NCI-H187 (cell line): ENCODE measurements at regions not wholly inside any gene's neighbourhood (a gene's known extent, or its start where the extent isn't known, plus 50 kb on each side); places are given as distances from the start of the nearest gene placed in this dataset.
A peak's percentile ranks its signal among the peaks of the same experiment; 100 is the strongest.

Experiments used
- DNase-seq, 2 experiments: peaks; one replicate each; lab custom pipeline; 2025; lab: John Stamatoyannopoulos, UW

- no peak for DNase-seq
These were observed 183.6 kb downstream of the SEC16B start for GRCh38 chr1:177786176-177786745.

GRCh38 chr1:177784936-177785335, 184.9 kb downstream of the SEC16B start:
- DNase-seq = no peak

GRCh38 chr1:177784409-177784808, 185.4 kb downstream of the SEC16B start:
- DNase-seq = no peak

- DNase-seq = no peak
These were observed 186.8 kb downstream of the SEC16B start for GRCh38 chr1:177783051-177783450.

GRCh38 chr1:177780096-177780700, 189.7 kb downstream of the SEC16B start:
- peak; percentile 25 to 53 for DNase-seq

GRCh38 chr1:177779166-177779965, 190.5 kb downstream of the SEC16B start:
- DNase-seq = no peak

GRCh38 chr1:177775924-177776323, 193.9 kb downstream of the SEC16B start:
- no peak for DNase-seq

GRCh38 chr1:177772386-177772960, 197.4 kb downstream of the SEC16B start:
- no peak for DNase-seq

GRCh38 chr1:177771688-177772087, 198.2 kb downstream of the SEC16B start:
- no peak for DNase-seq

GRCh38 chr1:177770096-177770495, 199.8 kb downstream of the SEC16B start:
- DNase-seq = peak; percentile 88 to 94

GRCh38 chr1:177755851-177756560, 213.9 kb downstream of the SEC16B start:
- DNase-seq = no peak

- no peak for DNase-seq
These were observed 215.3 kb downstream of the SEC16B start for GRCh38 chr1:177754603-177755002.

- DNase-seq = no peak
These were observed 216.2 kb downstream of the SEC16B start for GRCh38 chr1:177753655-177754054.

GRCh38 chr1:177748080-177748801, 221.6 kb downstream of the SEC16B start:
- no peak for DNase-seq

GRCh38 chr1:177746155-177746554, 223.7 kb downstream of the SEC16B start:
- no peak for DNase-seq

- no peak for DNase-seq
These were observed 225.0 kb downstream of the SEC16B start for GRCh38 chr1:177744906-177745305.

GRCh38 chr1:177741476-177741875, 228.4 kb downstream of the SEC16B start:
- DNase-seq = no peak

GRCh38 chr1:177739780-177740179, 230.1 kb downstream of the SEC16B start:
- no peak for DNase-seq

- DNase-seq = no peak
These were observed 232.4 kb downstream of the SEC16B start for GRCh38 chr1:177737456-177737855.

GRCh38 chr1:177732178-177732577, 237.7 kb downstream of the SEC16B start:
- no peak for DNase-seq

GRCh38 chr1:177729646-177730045, 240.2 kb downstream of the SEC16B start:
- no peak for DNase-seq

- DNase-seq = no peak
These were observed 246.3 kb downstream of the SEC16B start for GRCh38 chr1:177723533-177723932.
